HEK293 (cell line): ENCODE measurements at regions not wholly inside any gene's neighbourhood (a gene's known extent, or its start where the extent isn't known, plus 50 kb on each side); places are given as distances from the start of the nearest gene placed in this dataset.

ENCODE experiments used
- TF ChIP-seq, protein P1 (sequence below): fragments of 450-650 bp; formaldehyde crosslinking; IDR thresholded peaks from 2 replicates; pipeline ENCODE4 v1.5.1; 2017; ENCODE audit warnings: missing biosample characterization, missing genetic modification characterization
- TF ChIP-seq, protein P2 (sequence below): fragments of 450-650 bp; formaldehyde crosslinking; IDR thresholded peaks from 2 replicates; pipeline ENCODE4 v1.5.1; 2016; ENCODE audit warnings: missing biosample characterization, missing genetic modification characterization
- TF ChIP-seq, protein P3 (sequence below): fragments of 450-650 bp; IDR thresholded peaks from 2 replicates; pipeline ENCODE4 v1.5.1; 2018; ENCODE audit warnings: missing biosample characterization, mild to moderate bottlenecking, missing genetic modification characterization

DNA sequence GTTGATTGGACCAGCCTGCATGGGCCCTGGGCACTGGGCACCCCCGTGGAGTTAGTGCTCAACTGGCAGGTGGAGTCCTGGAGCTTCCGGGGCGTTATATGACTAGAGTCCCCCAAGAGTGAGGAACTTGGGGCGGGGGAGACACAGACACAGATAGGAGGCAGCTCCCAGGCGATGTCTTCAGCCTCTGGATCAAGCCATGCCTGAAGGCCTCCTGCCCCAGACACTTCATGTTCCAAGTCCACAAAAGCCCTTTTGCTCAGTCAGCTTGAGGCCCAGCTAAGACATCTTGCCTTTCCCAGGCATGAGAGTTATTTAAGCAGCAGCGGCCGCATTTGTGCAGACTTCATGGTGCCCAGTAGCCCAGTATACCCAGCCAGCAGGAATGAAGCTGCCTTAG is 136.6 kb upstream of the CIBAR2 start:
- TF ChIP-seq, protein P1, sequence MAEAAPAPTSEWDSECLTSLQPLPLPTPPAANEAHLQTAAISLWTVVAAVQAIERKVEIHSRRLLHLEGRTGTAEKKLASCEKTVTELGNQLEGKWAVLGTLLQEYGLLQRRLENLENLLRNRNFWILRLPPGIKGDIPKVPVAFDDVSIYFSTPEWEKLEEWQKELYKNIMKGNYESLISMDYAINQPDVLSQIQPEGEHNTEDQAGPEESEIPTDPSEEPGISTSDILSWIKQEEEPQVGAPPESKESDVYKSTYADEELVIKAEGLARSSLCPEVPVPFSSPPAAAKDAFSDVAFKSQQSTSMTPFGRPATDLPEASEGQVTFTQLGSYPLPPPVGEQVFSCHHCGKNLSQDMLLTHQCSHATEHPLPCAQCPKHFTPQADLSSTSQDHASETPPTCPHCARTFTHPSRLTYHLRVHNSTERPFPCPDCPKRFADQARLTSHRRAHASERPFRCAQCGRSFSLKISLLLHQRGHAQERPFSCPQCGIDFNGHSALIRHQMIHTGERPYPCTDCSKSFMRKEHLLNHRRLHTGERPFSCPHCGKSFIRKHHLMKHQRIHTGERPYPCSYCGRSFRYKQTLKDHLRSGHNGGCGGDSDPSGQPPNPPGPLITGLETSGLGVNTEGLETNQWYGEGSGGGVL (tag by site-specific recombination): no peak
- TF ChIP-seq, protein P2, sequence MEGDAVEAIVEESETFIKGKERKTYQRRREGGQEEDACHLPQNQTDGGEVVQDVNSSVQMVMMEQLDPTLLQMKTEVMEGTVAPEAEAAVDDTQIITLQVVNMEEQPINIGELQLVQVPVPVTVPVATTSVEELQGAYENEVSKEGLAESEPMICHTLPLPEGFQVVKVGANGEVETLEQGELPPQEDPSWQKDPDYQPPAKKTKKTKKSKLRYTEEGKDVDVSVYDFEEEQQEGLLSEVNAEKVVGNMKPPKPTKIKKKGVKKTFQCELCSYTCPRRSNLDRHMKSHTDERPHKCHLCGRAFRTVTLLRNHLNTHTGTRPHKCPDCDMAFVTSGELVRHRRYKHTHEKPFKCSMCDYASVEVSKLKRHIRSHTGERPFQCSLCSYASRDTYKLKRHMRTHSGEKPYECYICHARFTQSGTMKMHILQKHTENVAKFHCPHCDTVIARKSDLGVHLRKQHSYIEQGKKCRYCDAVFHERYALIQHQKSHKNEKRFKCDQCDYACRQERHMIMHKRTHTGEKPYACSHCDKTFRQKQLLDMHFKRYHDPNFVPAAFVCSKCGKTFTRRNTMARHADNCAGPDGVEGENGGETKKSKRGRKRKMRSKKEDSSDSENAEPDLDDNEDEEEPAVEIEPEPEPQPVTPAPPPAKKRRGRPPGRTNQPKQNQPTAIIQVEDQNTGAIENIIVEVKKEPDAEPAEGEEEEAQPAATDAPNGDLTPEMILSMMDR (tag by site-specific recombination): no peak
- TF ChIP-seq, protein P3, sequence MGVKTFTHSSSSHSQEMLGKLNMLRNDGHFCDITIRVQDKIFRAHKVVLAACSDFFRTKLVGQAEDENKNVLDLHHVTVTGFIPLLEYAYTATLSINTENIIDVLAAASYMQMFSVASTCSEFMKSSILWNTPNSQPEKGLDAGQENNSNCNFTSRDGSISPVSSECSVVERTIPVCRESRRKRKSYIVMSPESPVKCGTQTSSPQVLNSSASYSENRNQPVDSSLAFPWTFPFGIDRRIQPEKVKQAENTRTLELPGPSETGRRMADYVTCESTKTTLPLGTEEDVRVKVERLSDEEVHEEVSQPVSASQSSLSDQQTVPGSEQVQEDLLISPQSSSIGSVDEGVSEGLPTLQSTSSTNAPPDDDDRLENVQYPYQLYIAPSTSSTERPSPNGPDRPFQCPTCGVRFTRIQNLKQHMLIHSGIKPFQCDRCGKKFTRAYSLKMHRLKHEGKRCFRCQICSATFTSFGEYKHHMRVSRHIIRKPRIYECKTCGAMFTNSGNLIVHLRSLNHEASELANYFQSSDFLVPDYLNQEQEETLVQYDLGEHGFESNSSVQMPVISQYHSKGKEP (tag by site-specific recombination): no peak
